T-helper 1 cell treated with Interleukin-12 subunit alpha and Interleukin-12 subunit beta and Interleukin-4 antibody, amounts not matched to agents 30 μg/mL and 1 μg/mL, for 36 hours (primary cell): ENCODE measurements at regions not wholly inside any gene's neighbourhood (a gene's known extent, or its start where the extent isn't known, plus 50 kb on each side); places are given as distances from the start of the nearest gene placed in this dataset.

Experiments used
- H3K27ac Mint-ChIP-seq: one replicate; pipeline ENCODE4 v1.8.0; 2021; ENCODE audit warnings: mild to moderate bottlenecking, mixed read lengths
- H3K27me3 Mint-ChIP-seq: one replicate; pipeline ENCODE4 v1.8.0; 2021; ENCODE audit warnings: low read depth, mixed read lengths
- H3K36me3 Mint-ChIP-seq: one replicate; pipeline ENCODE4 v1.8.0; 2021; ENCODE audit warnings: low read depth, mixed read lengths
- H3K4me1 Mint-ChIP-seq: one replicate; pipeline ENCODE4 v1.8.0; 2021; ENCODE audit warnings: low read depth, mixed read lengths
- H3K4me3 Mint-ChIP-seq: one replicate; pipeline ENCODE4 v1.8.0; 2021; ENCODE audit warnings: mild to moderate bottlenecking, moderate library complexity, mixed read lengths
- H3K9me3 Mint-ChIP-seq: one replicate; pipeline ENCODE4 v1.8.0; 2021; ENCODE audit warnings: mixed read lengths

- Mint-ChIP-seq H3K4me3 (no peak overlapping the region), H3K4me1 (no peaks in the 10 kb centered on the region), H3K27me3 (no peaks in the 10 kb centered on the region), H3K36me3 (no peaks in the 10 kb centered on the region), H3K27ac (no peak overlapping the region), H3K9me3 (peaks cover 20% of the 10 kb centered on the region)
Observed at GRCh38 chr15:46879032-46879770, 838.1 kb upstream of the SEMA6D start.

- Mint-ChIP-seq H3K27ac (no peak overlapping the region), H3K27me3 (no peaks in the 10 kb centered on the region), H3K4me3 (no peak overlapping the region), H3K9me3 (peaks cover 16% of the 10 kb centered on the region), H3K4me1 (no peaks in the 10 kb centered on the region), H3K36me3 (no peaks in the 10 kb centered on the region)
Observed at GRCh38 chr15:46880791-46881190, 836.5 kb upstream of the SEMA6D start.

GRCh38 chr15:46892621-46893160, 824.6 kb upstream of the SEMA6D start:
- peaks cover 18% of the 10 kb centered on the region for H3K9me3 Mint-ChIP-seq
- no peak overlapping the region for H3K27ac Mint-ChIP-seq
- no peaks in the 10 kb centered on the region for H3K36me3 Mint-ChIP-seq
- H3K4me1 Mint-ChIP-seq, result no peaks in the 10 kb centered on the region
- no peaks in the 10 kb centered on the region for H3K27me3 Mint-ChIP-seq
- H3K4me3 Mint-ChIP-seq, result no peak overlapping the region

- Mint-ChIP-seq H3K4me1 (no peaks in the 10 kb centered on the region), H3K9me3 (peaks cover 22% of the 10 kb centered on the region), H3K36me3 (no peaks in the 10 kb centered on the region), H3K27ac (no peak overlapping the region), H3K27me3 (no peaks in the 10 kb centered on the region), H3K4me3 (no peak overlapping the region)
Observed at GRCh38 chr15:46894644-46895043, 822.7 kb upstream of the SEMA6D start.

DNA sequence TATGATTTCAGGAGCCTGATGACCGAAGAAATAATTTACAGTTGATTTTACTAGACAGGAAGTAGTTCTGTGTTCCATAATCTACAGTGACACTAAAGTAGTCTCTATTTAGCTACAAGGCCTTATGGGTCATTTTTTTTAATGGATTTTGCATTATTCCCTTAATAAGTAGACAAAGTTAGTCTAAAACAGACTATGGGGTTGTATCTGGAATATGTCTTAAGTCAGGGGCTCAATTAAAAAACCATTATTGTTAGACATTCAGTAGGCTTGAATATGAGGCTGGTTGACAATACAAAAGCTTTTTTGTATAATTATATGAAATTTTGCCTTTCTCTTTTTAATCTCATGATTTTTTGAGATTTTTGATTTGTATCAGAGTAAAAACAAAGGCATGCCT, 820.0 kb upstream of the SEMA6D start:
- Mint-ChIP-seq H3K27me3 (no peaks in the 10 kb centered on the region), H3K9me3 (peaks cover 33% of the 10 kb centered on the region), H3K4me3 (no peak overlapping the region), H3K36me3 (no peaks in the 10 kb centered on the region), H3K4me1 (no peaks in the 10 kb centered on the region), H3K27ac (no peak overlapping the region)

DNA sequence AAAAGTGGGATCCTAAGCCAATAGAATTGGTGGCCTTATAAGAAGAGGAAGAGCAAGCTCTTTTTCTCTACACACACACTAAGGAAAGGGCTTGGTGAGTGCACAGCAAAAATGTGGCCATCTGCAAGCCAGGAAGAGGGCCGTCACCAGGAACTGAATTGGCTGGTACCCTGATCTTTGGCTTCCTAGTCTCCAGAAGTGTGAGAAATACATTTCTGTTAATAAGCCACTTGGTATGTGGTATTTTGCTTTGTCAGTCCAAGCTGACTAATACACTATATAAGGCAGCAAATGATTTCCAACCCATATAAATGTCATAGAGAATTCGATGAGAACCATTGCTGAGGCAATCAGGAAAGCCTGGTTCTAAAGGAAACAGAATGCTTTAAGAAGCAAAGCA, 816.3 kb upstream of the SEMA6D start:
- Mint-ChIP-seq H3K9me3 (peaks cover 30% of the 10 kb centered on the region), H3K36me3 (no peaks in the 10 kb centered on the region), H3K27me3 (no peaks in the 10 kb centered on the region), H3K27ac (no peak overlapping the region), H3K4me3 (no peak overlapping the region), H3K4me1 (no peaks in the 10 kb centered on the region)

DNA sequence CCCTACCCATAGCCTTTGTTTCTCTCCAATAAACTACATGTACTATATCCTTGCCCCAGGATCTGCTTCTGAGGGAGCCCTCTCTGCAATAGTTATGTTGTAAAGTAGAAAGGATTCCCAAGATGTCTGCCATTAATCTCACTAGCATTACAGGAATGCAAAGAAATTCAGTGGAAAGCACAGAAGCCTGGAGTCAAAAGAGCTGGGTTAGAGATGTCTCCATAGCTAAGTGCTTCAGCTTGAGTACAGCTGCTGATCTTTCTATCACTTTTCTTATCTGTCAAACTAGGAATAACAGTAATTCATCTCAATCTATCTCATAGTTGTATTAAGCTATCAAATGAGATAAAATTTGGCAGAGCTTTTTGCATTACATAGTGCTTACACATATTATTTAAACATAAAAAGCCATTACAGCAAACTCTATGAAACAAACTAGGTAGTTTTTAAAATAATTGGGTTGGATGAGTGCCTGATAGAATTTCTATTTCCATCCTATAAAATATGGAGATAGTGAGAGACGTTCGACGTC, 799.5 kb upstream of the SEMA6D start:
- H3K4me1 Mint-ChIP-seq, result no peaks in the 10 kb centered on the region
- no peak overlapping the region for H3K4me3 Mint-ChIP-seq
- peaks cover 20% of the 10 kb centered on the region for H3K9me3 Mint-ChIP-seq
- no peak overlapping the region for H3K27ac Mint-ChIP-seq
- no peaks in the 10 kb centered on the region for H3K27me3 Mint-ChIP-seq
- H3K36me3 Mint-ChIP-seq, result no peaks in the 10 kb centered on the region

- H3K27me3 Mint-ChIP-seq, result no peaks in the 10 kb centered on the region
- H3K9me3 Mint-ChIP-seq, result peaks cover 25% of the 10 kb centered on the region
- H3K36me3 Mint-ChIP-seq, result no peaks in the 10 kb centered on the region
- H3K4me3 Mint-ChIP-seq, result no peak overlapping the region
- no peaks in the 10 kb centered on the region for H3K4me1 Mint-ChIP-seq
- no peak overlapping the region for H3K27ac Mint-ChIP-seq
Observed at GRCh38 chr15:46918462-46919140, 798.7 kb upstream of the SEMA6D start.

DNA sequence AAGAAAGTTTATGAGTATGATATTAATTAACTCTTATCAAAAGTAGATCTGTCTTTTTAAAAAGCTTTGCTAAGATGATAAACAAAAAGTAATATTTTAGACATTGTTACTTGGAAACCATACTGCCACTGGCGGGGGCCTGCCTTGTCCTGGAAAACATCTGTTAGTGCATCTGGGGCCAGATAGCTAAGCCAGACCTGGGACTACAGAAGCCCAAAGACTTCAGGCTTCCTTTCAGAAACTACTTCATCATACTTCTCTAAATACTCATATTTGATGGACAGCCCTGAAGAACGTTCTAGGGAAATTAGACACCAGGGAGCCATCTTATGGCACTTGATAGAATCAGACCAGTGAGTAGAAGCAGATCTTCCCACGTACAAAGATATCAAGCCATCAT, 795.4 kb upstream of the SEMA6D start:
- Mint-ChIP-seq H3K36me3 (no peaks in the 10 kb centered on the region), H3K4me3 (no peak overlapping the region), H3K4me1 (no peaks in the 10 kb centered on the region), H3K9me3 (peaks cover 19% of the 10 kb centered on the region), H3K27ac (no peak overlapping the region), H3K27me3 (no peaks in the 10 kb centered on the region)

DNA sequence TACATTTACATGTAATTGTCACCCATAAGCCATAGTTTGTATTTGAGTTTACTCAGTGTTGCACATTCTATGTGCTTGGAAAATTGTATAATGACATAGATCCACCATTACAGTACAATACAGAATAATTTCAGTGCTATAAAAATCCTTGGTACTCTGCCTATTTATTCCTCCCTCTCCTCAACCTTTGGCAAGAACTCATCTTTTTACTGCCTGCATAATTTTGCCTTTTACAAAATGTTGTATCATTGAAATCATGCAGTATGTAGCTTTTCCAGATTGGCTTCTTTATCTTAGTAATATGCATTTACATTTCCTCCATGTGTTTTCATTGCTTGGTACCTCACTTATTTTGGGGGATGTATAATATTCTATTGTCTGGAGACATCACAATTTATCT, 786.9 kb upstream of the SEMA6D start:
- Mint-ChIP-seq H3K4me3 (no peak overlapping the region), H3K9me3 (peaks cover 20% of the 10 kb centered on the region), H3K27ac (no peak overlapping the region), H3K27me3 (no peaks in the 10 kb centered on the region), H3K36me3 (no peaks in the 10 kb centered on the region), H3K4me1 (no peaks in the 10 kb centered on the region)

- Mint-ChIP-seq H3K27ac (no peak overlapping the region), H3K9me3 (peaks cover 21% of the 10 kb centered on the region), H3K4me3 (no peak overlapping the region), H3K27me3 (no peaks in the 10 kb centered on the region), H3K4me1 (no peaks in the 10 kb centered on the region), H3K36me3 (no peaks in the 10 kb centered on the region)
Observed at GRCh38 chr15:46933332-46933731, 784.0 kb upstream of the SEMA6D start.

- Mint-ChIP-seq H3K4me1 (no peaks in the 10 kb centered on the region), H3K9me3 (peaks cover 17% of the 10 kb centered on the region), H3K27ac (no peak overlapping the region), H3K27me3 (no peaks in the 10 kb centered on the region), H3K36me3 (no peaks in the 10 kb centered on the region), H3K4me3 (no peak overlapping the region)
Observed at GRCh38 chr15:46934851-46935250, 782.5 kb upstream of the SEMA6D start.

- Mint-ChIP-seq H3K4me3 (no peak overlapping the region), H3K36me3 (no peaks in the 10 kb centered on the region), H3K4me1 (no peaks in the 10 kb centered on the region), H3K9me3 (peaks cover 11% of the 10 kb centered on the region), H3K27me3 (no peaks in the 10 kb centered on the region), H3K27ac (no peak overlapping the region)
Observed at GRCh38 chr15:46938169-46938568, 779.1 kb upstream of the SEMA6D start.

DNA sequence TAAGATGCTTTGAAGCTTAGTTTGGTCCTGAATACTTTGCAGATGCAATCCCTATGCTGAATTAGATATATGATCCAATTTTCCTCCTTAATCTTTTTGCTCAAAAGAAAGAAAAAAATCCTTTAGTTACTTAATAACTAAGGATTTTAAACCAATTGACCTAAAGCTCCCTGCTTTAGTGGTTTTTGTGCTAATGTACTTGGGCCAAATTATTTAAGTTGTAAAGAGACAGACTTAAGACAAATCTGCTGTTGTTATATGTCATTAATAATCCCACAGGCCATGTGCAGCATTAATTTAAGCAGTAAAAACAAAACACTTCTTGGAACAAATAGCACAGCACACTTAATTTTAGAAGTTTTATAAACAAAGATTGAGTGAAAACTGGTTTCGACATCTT, 776.1 kb upstream of the SEMA6D start:
- no peaks in the 10 kb centered on the region for H3K27me3 Mint-ChIP-seq
- H3K36me3 Mint-ChIP-seq, result no peaks in the 10 kb centered on the region
- H3K9me3 Mint-ChIP-seq, result peaks cover 18% of the 10 kb centered on the region
- H3K4me3 Mint-ChIP-seq, result no peak overlapping the region
- no peaks in the 10 kb centered on the region for H3K4me1 Mint-ChIP-seq
- H3K27ac Mint-ChIP-seq, result no peak overlapping the region

GRCh38 chr15:46946953-46947352, 770.4 kb upstream of the SEMA6D start:
- H3K27me3 Mint-ChIP-seq, result no peaks in the 10 kb centered on the region
- no peaks in the 10 kb centered on the region for H3K36me3 Mint-ChIP-seq
- H3K9me3 Mint-ChIP-seq, result peaks cover 46% of the 10 kb centered on the region
- H3K4me1 Mint-ChIP-seq, result no peaks in the 10 kb centered on the region
- no peak overlapping the region for H3K27ac Mint-ChIP-seq
- no peak overlapping the region for H3K4me3 Mint-ChIP-seq
